ENCODE measurements at regions not wholly inside any gene's neighbourhood (a gene's known extent, or its start where the extent isn't known, plus 50 kb on each side); places are given as distances from the start of the nearest gene placed in this dataset.

- H3K9me2 ChIP-seq (ENCODE audit: insufficient read depth, low read length), result no peaks in the 10 kb centered on the region
- H2AFZ ChIP-seq (ENCODE audit: low read depth, low read length), result no peak overlapping the region
- no peak overlapping the region for H3K4me3 ChIP-seq (ENCODE audit: low read length)
- no peak for TF ChIP-seq RAD21 (conservative IDR thresholded peaks at IDR 0.05)
- no peak for TF ChIP-seq EP300 (conservative IDR thresholded peaks at IDR 0.05; ENCODE audit: poor library complexity, severe bottlenecking)
- TF ChIP-seq POLR2AphosphoS5 (IDR thresholded peaks at IDR 0.05), result no peak
- no peak for TF ChIP-seq MXI1 (conservative IDR thresholded peaks at IDR 0.05; ENCODE audit: poor library complexity, severe bottlenecking)
- no peak for TF ChIP-seq SMC3 (conservative IDR thresholded peaks at IDR 0.05; ENCODE audit: poor library complexity)
- TF ChIP-seq REST (IDR thresholded peaks at IDR 0.05; ENCODE audit: borderline replicate concordance), result no peak
- no peak for TF ChIP-seq EZH2 (IDR thresholded peaks at IDR 0.05; ENCODE audit: borderline replicate concordance, insufficient read depth, low read length, poor library complexity, severe bottlenecking)
- TF ChIP-seq TAF1 (IDR thresholded peaks at IDR 0.05; ENCODE audit: low read depth), result no peak
- TF ChIP-seq, protein P1, sequence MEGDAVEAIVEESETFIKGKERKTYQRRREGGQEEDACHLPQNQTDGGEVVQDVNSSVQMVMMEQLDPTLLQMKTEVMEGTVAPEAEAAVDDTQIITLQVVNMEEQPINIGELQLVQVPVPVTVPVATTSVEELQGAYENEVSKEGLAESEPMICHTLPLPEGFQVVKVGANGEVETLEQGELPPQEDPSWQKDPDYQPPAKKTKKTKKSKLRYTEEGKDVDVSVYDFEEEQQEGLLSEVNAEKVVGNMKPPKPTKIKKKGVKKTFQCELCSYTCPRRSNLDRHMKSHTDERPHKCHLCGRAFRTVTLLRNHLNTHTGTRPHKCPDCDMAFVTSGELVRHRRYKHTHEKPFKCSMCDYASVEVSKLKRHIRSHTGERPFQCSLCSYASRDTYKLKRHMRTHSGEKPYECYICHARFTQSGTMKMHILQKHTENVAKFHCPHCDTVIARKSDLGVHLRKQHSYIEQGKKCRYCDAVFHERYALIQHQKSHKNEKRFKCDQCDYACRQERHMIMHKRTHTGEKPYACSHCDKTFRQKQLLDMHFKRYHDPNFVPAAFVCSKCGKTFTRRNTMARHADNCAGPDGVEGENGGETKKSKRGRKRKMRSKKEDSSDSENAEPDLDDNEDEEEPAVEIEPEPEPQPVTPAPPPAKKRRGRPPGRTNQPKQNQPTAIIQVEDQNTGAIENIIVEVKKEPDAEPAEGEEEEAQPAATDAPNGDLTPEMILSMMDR (IDR thresholded peaks at IDR 0.05; ENCODE audit: poor library complexity, severe bottlenecking), result no peak
- no peak overlapping the region for H3K9ac ChIP-seq (ENCODE audit: low read length)
- H3K9me3 ChIP-seq (ENCODE audit: low read length), result no peaks in the 10 kb centered on the region
- H3K4me2 ChIP-seq (ENCODE audit: low read length), result no peak overlapping the region
- H3K27me3 ChIP-seq (ENCODE audit: insufficient read depth, low read depth, low read length), result no peaks in the 10 kb centered on the region
- H3K79me2 ChIP-seq (replicated peaks; ENCODE audit: insufficient read depth, low read length), result no peaks in the 10 kb centered on the region
- no peaks in the 10 kb centered on the region for H3F3A ChIP-seq (ENCODE audit: insufficient read depth, low read length, poor library complexity, severe bottlenecking)
- no peaks in the 10 kb centered on the region for H4K20me1 ChIP-seq (ENCODE audit: insufficient read depth)
- no peak overlapping the region for H3K27ac ChIP-seq (ENCODE audit: low read length)
- no peaks in the 10 kb centered on the region for H3K36me3 ChIP-seq (ENCODE audit: insufficient read depth, low read length)
These were observed 129.3 kb upstream of the TPM1 start for GRCh38 chr15:62913246-62913645.

GRCh38 chr15:62914461-62915079 lies 128.0 kb upstream of the TPM1 start:
- H3K9ac ChIP-seq (ENCODE audit: low read length), result no peak overlapping the region
- H4K20me1 ChIP-seq (ENCODE audit: insufficient read depth), result no peaks in the 10 kb centered on the region
- H2AFZ ChIP-seq (ENCODE audit: low read depth, low read length), result no peak overlapping the region
- no peaks in the 10 kb centered on the region for H3K9me3 ChIP-seq (ENCODE audit: low read length)
- no peaks in the 10 kb centered on the region for H3K36me3 ChIP-seq (ENCODE audit: insufficient read depth, low read length)
- H3K4me2 ChIP-seq (ENCODE audit: low read length), result no peak overlapping the region
- H3K27me3 ChIP-seq (ENCODE audit: insufficient read depth, low read depth, low read length), result no peaks in the 10 kb centered on the region
- no peak overlapping the region for H3K27ac ChIP-seq (ENCODE audit: low read length)
- TF ChIP-seq REST (IDR thresholded peaks at IDR 0.05; ENCODE audit: borderline replicate concordance) (no peak), TAF1 (IDR thresholded peaks at IDR 0.05; ENCODE audit: low read depth) (no peak), EZH2 (IDR thresholded peaks at IDR 0.05; ENCODE audit: borderline replicate concordance, insufficient read depth, low read length, poor library complexity, severe bottlenecking) (no peak), POLR2AphosphoS5 (IDR thresholded peaks at IDR 0.05) (no peak)
- no peaks in the 10 kb centered on the region for H3F3A ChIP-seq (ENCODE audit: insufficient read depth, low read length, poor library complexity, severe bottlenecking)
- no peaks in the 10 kb centered on the region for H3K9me2 ChIP-seq (ENCODE audit: insufficient read depth, low read length)
- H3K4me3 ChIP-seq (ENCODE audit: low read length), result no peak overlapping the region
- no peaks in the 10 kb centered on the region for H3K79me2 ChIP-seq (replicated peaks; ENCODE audit: insufficient read depth, low read length)
